ENCODE measurements at regions not wholly inside any gene's neighbourhood (a gene's known extent, or its start where the extent isn't known, plus 50 kb on each side); places are given as distances from the start of the nearest gene placed in this dataset.

DNA sequence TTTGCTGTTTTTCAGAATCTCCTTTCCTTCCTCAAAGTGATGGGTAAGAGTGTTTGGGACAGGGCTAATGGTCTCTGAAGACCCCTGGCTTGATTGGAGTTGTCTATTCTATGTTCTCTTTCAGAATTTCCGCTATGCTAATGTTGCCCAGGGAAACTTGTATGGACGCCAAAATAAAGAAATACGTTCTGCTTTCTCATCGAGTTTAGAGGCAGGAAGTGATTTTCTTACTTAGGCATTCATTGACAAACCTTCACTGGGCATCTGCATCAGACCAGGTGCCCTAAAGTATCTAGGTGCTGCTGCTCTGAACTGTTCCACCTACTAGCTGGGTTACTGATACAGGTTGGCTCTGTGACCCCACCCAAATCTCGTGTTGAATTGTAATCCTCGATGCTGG, 787.9 kb upstream of the EEF2KMT start:
- Histone ChIP-seq H3K4me2 (ENCODE audit: low read depth, low read length) (no peak overlapping the region), H3K27ac (ENCODE audit: extremely low read length, insufficient read depth, low read length) (no peak overlapping the region), H3K27me3 (ENCODE audit: control insufficient read depth in 1 of 2, insufficient read depth in 2 of 2, low read length in 2 of 2) (peaks cover 0 to 5% of the 10 kb centered on the region in 2 experiments; a peak in 1 of 5 replicates), H3K9me3 (ENCODE audit: low read length) (no peaks in the 10 kb centered on the region), H3K79me2 (ENCODE audit: insufficient read depth, low read length) (no peaks in the 10 kb centered on the region), H2AFZ (ENCODE audit: low read length) (no peak overlapping the region), H3K4me3 (replicated peaks in 1 of 3; ENCODE audit: insufficient read depth in 1 of 3, low read depth in 2 of 3, low read length in 3 of 3) (no peak overlapping the region), H3K36me3 (replicated peaks in 1 of 2; ENCODE audit: control insufficient read depth in 1 of 2, insufficient read depth in 2 of 2, low read length in 2 of 2) (no peaks in the 10 kb centered on the region), H4K20me1 (ENCODE audit: insufficient read depth, low read length) (no peaks in the 10 kb centered on the region), H3K9ac (ENCODE audit: insufficient read depth, low read depth, low read length) (no peak overlapping the region), H3K4me1 (ENCODE audit: insufficient read depth, low read length) (no peaks in the 10 kb centered on the region)
- WGBS (ENCODE audit: low lambda C conversion rate), result 8% methylated on average over 5 of the region's 6 CpGs
- ChIA-PET POLR2A (no interaction called here), CTCF (ENCODE audit: low intra/inter-chr PET ratio, low total read pairs) (no interaction called here)
- TF ChIP-seq HOXA9 (CRISPR knock-in tag; IDR thresholded peaks at IDR 0.05; ENCODE audit: borderline replicate concordance) (no peak), ZMYM3 (CRISPR knock-in tag; IDR thresholded peaks at IDR 0.05) (no peak), HOXA7 (CRISPR knock-in tag; IDR thresholded peaks at IDR 0.05) (no peak), GATAD2A (CRISPR knock-in tag; IDR thresholded peaks at IDR 0.05) (no peak), KLF9 (CRISPR knock-in tag; IDR thresholded peaks at IDR 0.05; ENCODE audit: low read depth) (no peak), PCBP1 (IDR thresholded peaks at IDR 0.05; ENCODE audit: borderline replicate concordance, low read depth, low read length) (no peak), ZNF558 (CRISPR knock-in tag; IDR thresholded peaks at IDR 0.05; ENCODE audit: borderline replicate concordance) (no peak), SRSF1 (optimal IDR thresholded peaks at IDR 0.05; ENCODE audit: low read depth, low read length) (no peak), HNRNPL (IDR thresholded peaks at IDR 0.05; ENCODE audit: low read depth, low read length) (no peak), ZBTB21 (CRISPR knock-in tag; IDR thresholded peaks at IDR 0.05) (no peak)
- TF ChIP-seq, protein P1, sequence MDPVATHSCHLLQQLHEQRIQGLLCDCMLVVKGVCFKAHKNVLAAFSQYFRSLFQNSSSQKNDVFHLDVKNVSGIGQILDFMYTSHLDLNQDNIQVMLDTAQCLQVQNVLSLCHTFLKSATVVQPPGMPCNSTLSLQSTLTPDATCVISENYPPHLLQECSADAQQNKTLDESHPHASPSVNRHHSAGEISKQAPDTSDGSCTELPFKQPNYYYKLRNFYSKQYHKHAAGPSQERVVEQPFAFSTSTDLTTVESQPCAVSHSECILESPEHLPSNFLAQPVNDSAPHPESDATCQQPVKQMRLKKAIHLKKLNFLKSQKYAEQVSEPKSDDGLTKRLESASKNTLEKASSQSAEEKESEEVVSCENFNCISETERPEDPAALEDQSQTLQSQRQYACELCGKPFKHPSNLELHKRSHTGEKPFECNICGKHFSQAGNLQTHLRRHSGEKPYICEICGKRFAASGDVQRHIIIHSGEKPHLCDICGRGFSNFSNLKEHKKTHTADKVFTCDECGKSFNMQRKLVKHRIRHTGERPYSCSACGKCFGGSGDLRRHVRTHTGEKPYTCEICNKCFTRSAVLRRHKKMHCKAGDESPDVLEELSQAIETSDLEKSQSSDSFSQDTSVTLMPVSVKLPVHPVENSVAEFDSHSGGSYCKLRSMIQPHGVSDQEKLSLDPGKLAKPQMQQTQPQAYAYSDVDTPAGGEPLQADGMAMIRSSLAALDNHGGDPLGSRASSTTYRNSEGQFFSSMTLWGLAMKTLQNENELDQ (CRISPR knock-in tag; IDR thresholded peaks at IDR 0.05; ENCODE audit: borderline replicate concordance), result no peak
- TF ChIP-seq, protein P2, sequence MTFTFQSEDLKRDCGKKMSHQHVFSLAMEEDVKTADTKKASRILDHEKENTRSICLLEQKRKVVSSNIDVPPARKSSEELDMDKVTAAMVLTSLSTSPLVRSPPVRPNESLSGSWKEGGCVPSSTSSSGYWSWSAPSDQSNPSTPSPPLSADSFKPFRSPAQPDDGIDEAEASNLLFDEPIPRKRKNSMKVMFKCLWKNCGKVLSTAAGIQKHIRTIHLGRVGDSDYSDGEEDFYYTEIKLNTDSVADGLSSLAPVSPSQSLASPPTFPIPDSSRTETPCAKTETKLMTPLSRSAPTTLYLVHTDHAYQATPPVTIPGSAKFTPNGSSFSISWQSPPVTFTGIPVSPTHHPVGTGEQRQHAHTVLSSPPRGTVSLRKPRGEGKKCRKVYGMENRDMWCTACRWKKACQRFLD (CRISPR knock-in tag; IDR thresholded peaks at IDR 0.05; ENCODE audit: borderline replicate concordance), result no peak
- in situ Hi-C loops (cut with HindIII; ENCODE audit: extremely low pct_ligation_motif_present, low pct_unique_long_range_greater_than_20kb) (no loop called here), intact Hi-C loops (cut with micrococcal nuclease; ENCODE audit: unreplicated experiment) (no loop called here)
- FAIRE-seq (no peak), DNase-seq (ENCODE audit: low spot score) (no peak), ATAC-seq (no peak)
- no TSS peak for BruUV-seq (replicated peaks)

All from HepG2 (cell line).